ENCODE measurements at regions not wholly inside any gene's neighbourhood (a gene's known extent, or its start where the extent isn't known, plus 50 kb on each side); places are given as distances from the start of the nearest gene placed in this dataset.
A peak's percentile ranks its signal among the peaks of the same experiment; 100 is the strongest.

DNA sequence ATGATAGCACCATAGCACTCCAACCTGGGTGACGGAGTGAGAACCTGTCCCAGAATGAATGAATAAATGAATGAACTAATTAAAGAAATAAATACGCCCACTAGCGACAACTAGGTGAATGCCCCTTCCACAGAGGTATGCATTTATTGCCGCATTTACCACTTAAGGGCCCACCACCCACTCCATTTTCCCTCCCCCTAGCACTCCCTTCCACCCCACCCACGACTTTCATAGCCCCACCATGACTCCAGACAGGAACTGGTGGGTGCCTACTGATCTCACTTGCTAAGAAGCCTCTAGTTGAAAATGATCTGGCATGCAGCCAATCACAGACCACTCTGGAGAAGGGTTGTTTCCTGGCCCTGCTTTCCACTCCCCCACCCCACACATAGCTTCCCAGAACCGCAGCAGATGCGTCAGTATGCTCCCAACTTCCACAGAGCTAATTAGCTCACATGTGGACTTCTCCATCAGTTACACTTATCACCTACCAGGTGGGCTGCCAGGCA lies 167.6 kb downstream of the WT1 start:
- no peak for DNase-seq (ENCODE audit: low read depth)

DNA sequence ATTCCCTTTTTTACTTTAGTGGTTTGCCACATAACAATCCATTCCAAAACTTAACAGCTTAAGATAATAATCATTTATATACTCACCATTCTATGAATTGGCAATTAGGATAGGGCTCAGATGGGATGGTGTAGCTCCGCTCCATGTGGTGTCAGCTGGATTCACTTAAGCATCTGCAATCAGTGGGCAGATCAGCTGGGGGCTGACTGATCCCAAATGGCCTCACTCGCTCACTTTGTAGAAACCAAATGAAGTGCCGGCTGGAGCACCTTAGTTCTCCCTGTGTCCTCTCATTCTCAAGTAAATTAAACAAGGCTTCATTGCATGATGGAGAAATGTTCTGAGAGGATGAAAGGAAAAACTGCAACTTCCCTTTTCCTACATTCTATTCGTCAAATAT lies 161.4 kb downstream of the WT1 start:
- DNase-seq (ENCODE audit: low read depth): no peak

DNA sequence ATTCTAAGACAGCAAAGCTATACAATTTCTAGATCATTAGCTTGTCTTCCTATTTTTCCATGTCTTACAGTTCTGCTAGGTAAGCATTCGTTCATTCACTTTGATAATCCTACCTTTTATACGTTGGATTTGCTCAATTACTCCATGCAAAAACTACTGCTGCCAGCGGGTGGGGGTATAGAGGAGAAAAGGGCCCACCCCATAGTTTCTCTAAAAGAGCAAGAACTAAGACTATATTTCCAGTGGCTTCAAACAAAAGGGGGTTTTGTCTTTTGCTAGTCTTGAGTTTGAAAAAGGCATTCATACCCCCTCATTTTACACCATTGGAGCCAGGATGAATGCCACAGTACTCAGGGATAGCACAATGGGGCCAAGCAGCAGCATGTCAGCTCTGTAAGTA lies 155.7 kb downstream of the WT1 start:
- DNase-seq (ENCODE audit: low read depth): no peak

DNA sequence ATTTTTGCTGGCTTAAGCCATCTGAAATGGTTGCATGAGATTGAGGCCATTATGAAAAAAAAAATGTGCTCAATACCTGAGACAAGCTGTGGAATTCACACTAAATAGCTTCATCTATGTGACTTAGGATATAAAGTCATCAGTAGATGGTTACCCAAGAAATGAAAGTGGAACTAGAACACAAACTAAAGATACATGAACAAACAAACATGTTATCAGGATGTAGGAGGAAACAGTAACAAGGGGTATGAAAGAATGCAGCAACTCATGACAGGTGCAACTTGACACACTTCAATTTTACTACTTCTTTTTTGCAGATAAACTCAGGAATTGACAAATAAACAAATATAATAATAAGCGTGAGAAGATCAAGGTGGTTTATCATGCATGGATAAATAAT lies 155.0 kb downstream of the WT1 start:
- no peak for DNase-seq (ENCODE audit: low read depth)

DNA sequence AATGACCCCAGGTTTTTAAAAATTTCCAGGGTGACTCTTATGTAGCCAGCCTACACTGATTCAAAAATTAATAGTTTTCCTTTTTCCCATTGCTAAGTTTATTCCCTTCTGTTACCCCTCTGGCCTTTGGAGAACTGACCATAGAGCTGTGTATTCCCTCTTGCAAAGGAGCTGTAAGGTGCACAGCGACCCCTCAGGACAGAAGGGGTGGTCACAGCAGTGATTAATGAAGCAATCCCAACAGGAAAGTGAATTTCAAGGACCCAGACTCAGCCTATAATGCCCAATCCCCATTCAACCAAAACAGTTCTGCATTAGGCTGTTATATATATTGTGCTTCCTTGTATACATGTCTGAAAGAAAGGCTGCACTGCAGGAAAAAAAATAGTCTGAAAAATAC lies 147.1 kb downstream of the WT1 start:
- DNase-seq (ENCODE audit: low read depth): no peak

DNA sequence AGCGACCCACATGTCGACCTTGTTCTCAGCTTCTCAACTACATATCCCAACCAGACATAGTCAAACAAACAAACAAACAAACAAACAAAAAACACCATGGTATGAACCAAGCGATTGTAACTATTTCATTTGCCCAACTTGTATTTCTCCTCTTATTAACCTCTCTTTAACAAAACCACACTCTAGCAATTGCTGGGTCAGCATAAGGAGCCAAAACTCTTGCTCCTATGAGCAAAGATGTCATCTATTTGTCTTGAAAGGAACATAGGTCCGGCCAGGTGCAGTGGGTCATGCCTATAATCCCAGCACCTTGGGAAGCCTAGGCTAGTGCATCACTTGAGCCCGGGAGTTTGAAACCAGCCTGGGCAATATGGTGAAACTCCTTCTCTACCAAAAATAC lies 145.6 kb downstream of the WT1 start:
- DNase-seq (ENCODE audit: low read depth): no peak

DNA sequence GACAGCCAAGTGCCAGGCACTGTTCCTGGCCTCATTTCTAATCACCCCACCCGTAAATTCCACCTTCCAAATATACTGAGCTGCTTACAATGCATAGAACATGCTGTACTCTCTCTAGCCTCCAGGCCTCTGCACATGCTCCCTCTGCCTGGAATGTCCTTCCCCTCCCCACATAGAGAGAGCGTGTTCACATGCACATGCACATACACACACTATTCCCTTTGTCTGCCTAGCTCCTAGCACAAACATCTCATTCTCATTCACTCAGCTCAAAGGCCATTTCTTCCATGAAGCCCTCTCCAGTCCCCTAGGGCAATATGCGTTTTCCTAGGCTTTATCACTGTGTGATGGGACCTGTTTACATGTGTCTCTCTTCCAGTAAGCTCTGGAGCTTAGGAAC lies 144.6 kb downstream of the WT1 start:
- DNase-seq (ENCODE audit: low read depth): no peak

DNA sequence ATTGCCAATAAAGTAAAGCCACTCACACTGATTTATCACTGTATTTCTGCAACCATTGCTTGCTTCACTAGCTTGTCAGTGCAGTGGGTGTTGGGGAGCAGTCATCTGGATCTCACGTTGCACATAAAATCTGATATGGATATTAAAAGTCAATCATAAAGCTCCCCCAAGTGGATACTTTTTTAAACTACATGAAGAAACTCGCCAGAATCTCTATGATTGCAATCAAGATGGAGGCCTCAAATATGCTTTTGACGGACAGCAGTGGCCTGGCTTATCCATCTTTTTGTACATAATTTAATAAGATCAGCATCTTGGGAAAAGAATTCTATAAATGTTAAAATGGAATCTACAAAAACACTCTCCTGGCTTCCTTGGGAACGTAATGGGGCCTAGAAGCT lies 137.7 kb downstream of the WT1 start:
- DNase-seq (ENCODE audit: low read depth): peak; percentile 14

DNA sequence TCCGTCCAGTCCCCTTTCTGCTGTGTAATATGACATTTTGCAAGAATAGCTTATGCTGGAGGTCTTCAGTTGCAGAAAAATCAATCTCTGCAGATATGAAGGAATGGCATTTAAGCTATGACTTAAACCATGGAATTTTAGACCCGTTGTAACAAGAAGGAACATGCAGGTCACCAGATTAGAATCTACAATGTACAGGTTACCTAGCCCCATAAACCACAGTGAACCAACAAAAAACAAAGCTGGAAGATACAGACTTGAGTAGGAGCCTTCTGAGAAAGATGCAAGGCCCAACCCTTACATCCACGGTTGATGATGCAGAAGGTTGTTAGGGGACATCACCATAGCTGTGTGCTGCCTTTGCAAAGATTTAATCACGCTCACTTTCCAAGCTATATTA lies 132.5 kb downstream of the WT1 start:
- no peak for DNase-seq (ENCODE audit: low read depth)

DNA sequence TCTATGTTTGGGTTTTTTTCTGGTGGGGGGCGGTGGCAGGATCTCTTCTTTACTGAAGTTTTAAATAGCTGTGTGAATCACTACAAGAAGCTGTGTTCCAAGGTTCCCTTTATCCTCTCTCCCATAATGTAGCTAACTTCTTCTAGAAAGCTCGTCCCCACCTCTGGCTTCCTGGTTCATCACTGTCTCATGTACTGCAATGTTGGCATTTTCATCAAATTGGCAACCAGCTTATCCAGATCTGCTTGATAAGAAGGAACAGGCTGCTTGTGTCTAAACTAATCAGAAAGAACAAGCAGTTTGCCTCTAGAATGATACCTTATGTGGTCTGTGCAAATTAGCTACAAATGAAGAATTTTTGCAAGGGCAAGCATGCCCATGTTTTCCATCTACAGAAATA lies 130.8 kb downstream of the WT1 start:
- no peak for DNase-seq (ENCODE audit: low read depth)

DNA sequence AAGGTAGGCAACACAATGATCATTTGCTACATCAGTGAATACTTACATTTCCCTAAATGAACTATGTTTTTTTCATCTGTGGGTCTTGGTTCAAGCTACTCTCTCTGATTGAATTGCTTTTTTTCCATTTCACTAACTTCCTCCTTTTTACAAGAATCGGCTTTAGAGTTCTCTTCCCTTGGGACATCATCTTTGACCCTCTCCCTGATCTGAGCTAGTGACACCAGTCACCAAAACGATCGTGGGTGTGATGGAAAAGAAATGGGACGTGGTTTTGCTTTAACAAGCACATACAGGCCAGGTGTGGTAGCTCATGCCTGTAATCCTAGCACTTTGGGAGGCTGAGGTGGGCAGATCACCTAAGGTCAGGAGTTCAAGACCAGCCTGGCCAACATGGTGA lies 129.9 kb downstream of the WT1 start:
- no peak for DNase-seq (ENCODE audit: low read depth)

DNA sequence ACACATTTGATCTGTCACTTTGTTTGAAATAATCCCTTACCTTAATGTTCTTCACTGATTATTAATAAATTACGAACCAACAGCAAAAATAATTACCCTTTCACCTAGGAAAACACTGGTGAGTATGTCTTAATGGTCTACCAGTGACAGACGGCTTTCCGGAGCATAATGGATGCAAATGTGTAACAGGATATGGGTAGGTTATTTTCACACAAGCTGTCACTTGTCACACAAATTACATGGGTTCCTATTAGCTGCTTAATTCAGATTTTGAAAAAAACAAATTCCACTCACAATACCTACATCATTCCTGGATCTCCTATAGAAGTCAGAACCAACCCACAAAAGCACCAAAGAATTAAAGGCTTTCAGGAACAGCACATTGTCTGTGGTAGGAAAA lies 127.9 kb downstream of the WT1 start:
- no peak for DNase-seq (ENCODE audit: low read depth)

DNA sequence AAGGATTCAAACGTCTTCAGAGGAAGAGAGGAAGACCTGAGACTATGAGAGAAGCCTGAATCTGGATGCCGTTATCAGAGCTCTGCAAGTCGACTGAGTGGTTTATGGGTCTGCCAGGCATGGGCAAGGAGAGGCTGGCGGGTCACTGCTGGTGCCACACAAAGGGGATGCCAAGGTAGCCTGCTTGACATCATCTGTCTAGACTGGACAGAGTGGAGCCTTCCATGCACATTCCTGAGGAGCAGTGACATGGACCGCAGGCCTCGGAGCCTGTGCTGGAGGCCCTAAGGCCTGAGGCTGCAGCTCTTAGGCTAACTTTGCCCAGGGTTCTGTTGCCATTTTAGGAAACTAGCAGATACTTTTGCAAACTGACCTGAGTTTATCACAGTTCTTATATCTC lies 127.4 kb downstream of the WT1 start:
- no peak for DNase-seq (ENCODE audit: low read depth)

DNA sequence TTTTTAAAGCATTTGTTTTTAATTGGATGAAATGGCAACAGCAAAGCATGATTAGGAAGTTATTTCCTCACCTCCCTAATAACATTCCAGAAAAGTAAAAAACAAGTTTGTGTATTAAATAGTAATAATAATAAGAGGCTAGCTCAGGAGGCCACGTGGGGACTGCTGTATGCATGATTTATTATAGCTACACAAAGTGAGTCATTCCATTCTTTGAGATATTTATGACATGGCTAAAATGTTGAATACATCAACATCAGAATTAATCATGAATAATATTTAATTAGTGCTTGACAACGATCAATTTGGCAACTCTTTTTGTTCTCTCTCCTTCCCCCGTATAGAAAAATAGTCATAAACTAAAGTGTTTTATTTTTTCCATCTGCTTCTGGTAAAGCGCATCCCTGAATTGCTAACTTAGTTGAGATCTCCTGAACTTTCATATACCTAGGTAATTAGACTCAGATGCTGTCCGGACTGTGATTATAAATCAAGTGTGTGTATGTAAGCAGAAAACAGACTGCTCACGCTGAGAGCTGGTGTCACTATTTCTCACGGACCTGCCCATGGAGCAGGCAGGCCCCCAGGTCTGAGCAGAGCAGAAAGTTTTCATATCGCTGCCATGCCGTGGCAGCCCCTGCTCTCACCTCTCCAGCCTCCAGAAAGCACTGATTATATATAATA lies 125.7 kb downstream of the WT1 start:
- no peak for DNase-seq (ENCODE audit: low read depth)

DNA sequence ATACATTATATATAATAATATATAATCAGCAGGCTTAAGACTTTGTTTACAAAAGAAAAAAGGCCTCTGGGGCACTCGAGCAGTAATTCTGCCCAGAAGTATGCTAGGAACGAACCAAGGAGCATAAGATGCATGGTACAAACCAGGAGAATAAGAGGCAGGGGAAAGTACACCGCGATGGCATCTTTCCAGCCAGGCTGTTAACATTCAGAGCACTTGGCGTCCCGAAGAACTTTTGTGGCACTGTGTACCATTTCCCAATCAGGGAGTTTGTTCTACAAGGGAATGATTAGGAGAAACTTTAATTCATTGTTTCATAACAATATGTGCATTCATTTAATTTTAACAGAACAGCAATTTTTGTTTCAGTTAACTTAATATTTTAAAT lies 125.1 kb downstream of the WT1 start:
- DNase-seq (ENCODE audit: low read depth): no peak

DNA sequence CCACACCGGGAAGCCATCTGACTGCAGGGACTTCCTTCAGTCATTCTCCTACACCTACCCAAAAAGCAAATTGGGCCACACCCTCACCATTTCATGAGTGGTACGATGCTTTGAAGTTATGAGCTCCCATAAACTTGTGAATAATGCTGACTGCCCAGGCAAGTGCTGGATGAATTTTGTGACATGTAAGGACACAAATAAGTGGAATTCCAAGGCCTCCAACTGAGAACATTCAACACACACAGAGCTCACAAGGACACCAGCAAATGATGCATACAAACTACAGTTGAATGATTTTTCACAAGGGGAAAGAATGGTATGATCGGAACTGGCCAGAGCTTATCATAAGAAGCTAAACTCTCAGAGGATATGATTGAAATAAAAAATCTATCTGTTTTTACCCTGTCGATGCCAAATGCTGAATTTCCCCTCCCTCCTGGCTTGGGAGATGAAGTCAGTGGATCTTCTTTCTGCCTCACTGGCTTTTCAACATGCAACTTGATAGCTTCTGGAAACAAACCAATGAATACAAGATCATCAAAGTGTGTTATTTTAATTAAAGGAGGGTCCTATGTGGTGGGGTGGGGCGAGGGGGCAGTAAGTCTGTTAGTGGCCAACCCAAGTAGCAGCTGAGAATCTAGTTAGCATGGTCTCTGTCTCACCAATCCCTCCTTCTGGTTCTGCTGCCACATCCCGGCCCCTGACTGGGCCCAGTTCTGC lies 123.8 kb downstream of the WT1 start:
- DNase-seq (ENCODE audit: low read depth): no peak

DNA sequence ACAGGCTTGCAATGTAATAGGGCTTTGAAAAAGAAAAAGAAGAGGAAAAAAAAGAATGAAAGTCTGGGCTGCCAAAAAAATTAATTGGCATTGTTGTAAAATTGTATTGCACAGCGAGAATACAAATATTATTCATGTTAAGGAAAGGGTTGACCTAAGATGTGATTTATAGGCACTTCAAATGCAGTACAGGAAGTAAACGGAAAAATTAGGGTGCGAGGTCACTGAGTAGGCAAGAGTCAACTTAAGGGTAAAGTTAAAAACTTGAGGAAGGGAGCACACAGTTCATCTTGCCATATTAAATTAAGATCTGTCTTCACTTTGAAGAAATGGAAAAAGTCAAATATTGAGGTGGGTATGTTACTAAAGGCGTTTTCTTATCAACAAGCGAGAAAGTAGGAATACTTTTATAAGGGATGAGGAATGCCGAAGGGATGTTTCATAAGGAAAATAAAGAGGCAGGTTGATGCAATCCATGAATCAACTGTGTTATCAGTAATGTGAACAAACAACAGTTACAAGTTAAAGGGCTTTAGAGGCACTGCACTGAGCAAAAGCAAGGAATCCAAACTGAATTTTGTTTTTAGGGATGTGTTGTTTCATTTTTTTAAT lies 123.0 kb downstream of the WT1 start:
- no peak for DNase-seq (ENCODE audit: low read depth)

DNA sequence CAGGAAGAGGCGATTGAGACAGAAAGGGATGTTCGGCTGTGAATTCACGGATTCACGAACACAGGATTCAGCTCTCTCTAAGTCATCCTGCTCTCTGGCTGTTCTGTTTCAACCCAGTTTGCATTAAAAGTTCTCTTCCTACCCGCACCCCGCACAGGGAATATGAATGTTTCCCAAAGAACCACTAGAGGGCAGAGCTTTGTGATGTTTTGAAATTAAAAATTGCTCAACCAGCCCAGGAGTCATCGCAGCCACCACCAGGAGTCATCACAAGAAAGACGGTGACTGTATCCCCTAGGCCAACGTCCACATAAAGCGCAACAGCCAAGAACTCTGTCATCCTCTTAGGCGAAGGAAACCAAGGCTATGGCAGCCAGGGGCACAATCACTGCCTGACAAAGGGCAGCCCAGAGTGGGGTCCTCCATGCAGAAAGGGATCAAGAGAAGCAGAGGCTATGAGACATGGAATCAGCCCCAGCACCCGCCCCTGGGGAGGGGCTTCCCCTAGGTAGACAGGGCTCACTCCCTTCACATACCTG lies 122.4 kb downstream of the WT1 start:
- no peak for DNase-seq (ENCODE audit: low read depth)

DNA sequence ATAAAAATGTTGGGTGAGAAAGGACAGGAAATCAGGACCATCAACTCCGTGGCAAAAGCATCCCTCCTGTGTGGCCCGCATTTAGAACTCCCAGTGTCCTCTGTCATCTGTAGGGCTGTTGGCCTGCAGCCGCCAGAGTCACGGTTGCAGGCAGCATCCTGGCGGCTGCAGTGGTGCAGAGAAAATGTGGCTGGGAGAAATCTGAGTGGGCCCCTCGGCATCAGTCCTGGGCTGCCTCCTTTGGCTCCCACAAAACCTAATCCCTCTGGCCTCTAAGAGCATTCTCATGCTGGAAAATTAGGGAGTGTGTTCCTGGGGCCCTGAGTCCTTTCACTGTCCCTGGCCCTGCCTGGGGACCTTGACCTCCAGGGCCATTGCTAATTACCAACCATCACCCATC lies 121.9 kb downstream of the WT1 start:
- no peak for DNase-seq (ENCODE audit: low read depth)

DNA sequence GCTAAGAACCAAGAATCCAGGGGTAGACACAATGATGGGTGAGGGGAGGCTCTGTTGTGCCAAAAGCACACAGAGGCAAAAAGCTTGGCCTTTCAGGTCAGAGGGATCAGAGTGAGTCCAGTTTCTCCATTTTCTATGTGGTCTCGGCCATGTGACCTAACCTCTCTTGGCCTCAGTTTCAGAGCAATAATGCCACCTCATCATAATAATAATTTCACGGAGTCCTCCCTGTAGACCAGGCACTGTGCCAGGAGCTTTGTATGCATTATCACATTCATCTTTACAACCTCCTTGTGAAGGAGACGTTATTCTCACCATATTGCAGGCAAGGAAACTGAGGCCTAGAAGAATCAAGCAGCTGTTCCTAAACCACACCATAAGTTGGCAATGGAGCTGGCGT lies 120.2 kb downstream of the WT1 start:
- no peak for DNase-seq (ENCODE audit: low read depth)

DNA sequence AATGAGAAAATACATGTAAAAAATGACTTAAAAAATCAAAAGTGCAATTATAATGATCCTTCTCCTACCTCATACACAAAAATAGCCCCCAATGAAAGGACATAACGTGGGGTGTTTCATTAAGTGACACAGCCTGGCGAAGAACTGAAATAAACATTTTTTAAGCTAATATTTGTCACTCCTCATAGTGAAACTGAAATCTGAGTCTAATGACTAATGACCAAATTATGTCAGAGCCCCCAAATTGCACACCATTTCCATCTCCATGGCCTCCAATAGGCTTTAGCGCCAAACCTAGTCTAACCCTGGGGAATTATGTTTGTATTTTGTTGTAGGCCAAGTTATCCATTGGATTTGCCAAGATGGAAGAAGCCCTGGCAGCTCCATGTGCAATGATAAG lies 119.1 kb downstream of the WT1 start:
- DNase-seq (ENCODE audit: low read depth): no peak

DNA sequence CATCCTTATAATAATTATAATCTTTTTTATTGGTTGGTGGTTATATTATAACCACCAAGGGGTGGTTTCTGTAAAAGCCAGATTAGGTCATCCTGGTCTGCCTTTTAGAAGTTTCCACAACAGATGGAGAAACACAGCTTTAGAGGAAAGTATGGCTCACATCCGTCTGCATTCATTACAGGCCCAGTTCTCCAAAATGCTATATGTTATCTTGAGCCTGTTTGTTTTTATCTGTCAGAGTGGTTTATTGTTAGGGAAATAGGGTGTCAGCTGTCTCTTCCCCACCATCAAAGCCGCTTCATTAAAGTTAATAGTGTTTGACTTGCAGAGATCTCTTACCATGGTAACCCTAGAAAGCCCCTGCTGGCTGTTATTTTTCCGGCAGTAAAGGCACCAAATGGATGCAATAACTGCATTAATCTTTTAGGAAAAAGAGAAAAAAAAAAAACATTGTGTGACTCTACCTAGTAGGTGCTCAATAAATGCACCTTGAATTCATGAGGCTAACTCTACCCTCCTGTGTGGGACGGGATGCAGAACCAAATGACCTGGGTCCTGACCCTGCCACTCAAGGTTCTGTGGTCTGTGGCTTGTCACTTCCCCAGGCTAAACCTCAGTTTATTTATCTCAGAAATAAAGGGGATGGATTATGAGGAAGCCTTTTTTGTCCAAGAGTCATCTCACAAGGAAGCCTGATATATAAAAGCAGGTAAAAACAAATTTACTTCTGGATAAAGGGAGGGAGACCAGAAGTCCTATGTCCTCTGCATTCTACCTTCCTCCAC lies 118.3 kb downstream of the WT1 start:
- DNase-seq (ENCODE audit: low read depth): no peak

All from GM04503 (cell line).